OCI-LY1 (cell line): ENCODE measurements at regions not wholly inside any gene's neighbourhood (a gene's known extent, or its start where the extent isn't known, plus 50 kb on each side); places are given as distances from the start of the nearest gene placed in this dataset.
"Not testable (repeated sequence)": the region's sequence is repeated elsewhere in the genome, so short reads cannot be mapped to it uniquely, and the experiment has no call there.

Experiments
- EZH2 ChIP-seq: fragments of 200-600 bp; sonication (generic), shearing (Covaris generic); IDR thresholded peaks from 2 replicates; pipeline ENCODE4 v1.8.0; 2017; ENCODE audit warnings: borderline replicate concordance, mixed run types, mild to moderate bottlenecking, antibody characterized with exemption, low read length, moderate library complexity, mixed read lengths
- TF ChIP-seq, protein P1 (sequence below): fragments of 200-600 bp; sonication (generic), shearing (Covaris generic); IDR thresholded peaks from 2 replicates; pipeline ENCODE4 v1.5.1; 2017; ENCODE audit warnings: mild to moderate bottlenecking, antibody characterized with exemption, low read length, moderate library complexity, mixed read lengths

DNA sequence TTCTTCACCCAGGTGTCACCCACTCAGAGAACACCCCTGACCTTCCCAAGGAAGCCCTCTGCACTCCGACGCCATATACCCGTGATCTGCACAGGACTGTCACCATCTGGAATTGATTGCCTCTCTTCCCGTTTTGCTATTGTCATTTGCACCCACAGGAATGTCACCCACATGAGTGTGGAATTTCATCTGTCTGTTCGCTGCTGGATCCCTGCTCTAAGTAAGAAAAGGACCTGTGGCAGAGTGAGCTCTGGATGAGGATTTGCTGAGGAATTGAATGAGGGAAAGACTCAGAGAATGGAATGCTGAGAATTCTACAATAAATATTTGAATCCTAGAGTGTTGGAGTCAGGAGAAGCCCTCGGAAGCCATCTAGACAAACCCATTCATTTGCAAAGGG, 233.6 kb upstream of the SULF2 start:
- TF ChIP-seq, protein P1, sequence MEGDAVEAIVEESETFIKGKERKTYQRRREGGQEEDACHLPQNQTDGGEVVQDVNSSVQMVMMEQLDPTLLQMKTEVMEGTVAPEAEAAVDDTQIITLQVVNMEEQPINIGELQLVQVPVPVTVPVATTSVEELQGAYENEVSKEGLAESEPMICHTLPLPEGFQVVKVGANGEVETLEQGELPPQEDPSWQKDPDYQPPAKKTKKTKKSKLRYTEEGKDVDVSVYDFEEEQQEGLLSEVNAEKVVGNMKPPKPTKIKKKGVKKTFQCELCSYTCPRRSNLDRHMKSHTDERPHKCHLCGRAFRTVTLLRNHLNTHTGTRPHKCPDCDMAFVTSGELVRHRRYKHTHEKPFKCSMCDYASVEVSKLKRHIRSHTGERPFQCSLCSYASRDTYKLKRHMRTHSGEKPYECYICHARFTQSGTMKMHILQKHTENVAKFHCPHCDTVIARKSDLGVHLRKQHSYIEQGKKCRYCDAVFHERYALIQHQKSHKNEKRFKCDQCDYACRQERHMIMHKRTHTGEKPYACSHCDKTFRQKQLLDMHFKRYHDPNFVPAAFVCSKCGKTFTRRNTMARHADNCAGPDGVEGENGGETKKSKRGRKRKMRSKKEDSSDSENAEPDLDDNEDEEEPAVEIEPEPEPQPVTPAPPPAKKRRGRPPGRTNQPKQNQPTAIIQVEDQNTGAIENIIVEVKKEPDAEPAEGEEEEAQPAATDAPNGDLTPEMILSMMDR: not testable (repeated sequence)
- TF ChIP-seq EZH2: not testable (repeated sequence)
